HG03520 (cell line): ENCODE measurements at regions not wholly inside any gene's neighbourhood (a gene's known extent, or its start where the extent isn't known, plus 50 kb on each side); places are given as distances from the start of the nearest gene placed in this dataset.

Experiments used
- ATAC-seq: cut with Tn5 transposase; IDR thresholded peaks from one replicate; pipeline ENCODE4 v1.9.1; 2021; ENCODE audit warnings: mild to moderate bottlenecking, moderate library complexity; ENCODE audit not compliant: unreplicated experiment

DNA sequence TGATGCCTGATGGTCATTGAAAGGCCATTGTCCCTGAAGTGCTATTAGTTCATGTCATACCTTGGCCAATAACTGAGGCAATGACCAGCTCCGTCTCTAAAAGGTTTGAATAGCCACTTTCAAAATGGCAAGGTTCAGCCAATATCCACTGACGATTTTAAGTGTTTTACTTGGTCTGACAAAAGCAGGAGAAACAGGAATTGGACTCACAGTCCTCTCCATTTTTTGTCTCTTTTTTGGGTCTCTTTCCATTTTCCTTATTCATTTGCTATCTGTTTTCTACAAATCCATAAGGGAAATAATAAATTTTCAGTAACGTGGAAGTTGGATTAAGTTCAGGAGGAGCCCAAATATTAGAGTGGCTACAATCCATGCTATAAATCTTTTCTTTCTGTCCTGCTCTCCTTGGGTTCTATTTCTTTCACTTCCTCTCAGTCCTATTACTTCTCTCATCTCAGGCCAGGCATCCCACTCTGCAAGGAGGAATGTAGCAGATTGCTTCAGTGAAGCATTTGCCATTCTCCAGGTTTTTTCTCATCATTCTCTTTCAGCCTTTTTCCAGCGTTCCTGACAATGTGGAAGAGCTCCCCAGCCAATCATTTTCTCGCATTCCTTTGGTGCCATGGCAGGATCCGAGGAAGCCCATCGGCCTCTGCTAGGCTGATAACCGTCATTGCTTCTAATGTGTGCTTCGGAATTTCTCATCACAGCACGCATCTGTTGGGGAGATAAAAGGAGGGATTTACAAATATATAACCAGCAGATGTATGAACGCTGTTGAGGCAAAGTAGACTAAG, 414.5 kb downstream of the ADGRL2 start:
- ATAC-seq = no peak

DNA sequence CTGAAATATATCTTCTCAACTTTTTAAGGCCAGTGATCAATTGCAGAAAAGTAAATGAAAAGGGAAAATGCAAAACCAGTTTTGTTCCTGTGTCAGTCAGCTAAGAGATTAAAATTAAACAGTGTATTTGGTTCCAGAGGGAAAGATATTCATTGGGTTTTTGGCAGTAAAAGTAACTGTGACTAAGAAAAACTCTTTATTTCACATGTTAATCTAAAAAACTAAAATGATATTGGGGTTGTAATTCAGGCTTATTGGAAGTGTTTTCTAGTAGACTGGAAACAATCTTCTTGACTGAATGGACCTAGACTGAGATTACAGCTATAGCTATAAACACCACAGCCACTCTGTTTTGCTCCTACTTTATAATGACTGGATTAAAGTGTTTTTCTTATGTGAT, 413.9 kb downstream of the ADGRL2 start:
- ATAC-seq = no peak

DNA sequence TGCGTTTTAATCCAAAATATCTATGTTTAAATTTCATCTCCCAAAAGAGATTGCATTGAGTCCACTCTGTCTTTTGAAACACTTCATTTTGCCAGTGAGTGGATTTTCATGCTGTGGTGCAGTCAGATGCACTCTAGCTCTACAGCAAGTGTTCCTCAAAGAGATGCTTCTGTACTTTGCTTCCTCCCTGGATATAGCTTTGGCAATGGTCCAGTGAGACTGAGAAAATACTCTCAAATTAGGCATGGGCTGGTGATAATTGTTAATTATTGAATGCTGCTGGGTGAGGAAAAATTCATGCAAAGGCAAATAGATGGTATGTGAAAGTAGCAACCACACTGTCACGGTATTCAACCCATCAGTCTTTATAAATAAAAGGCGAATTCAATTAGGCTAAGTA, 396.9 kb downstream of the ADGRL2 start:
- ATAC-seq = no peak

DNA sequence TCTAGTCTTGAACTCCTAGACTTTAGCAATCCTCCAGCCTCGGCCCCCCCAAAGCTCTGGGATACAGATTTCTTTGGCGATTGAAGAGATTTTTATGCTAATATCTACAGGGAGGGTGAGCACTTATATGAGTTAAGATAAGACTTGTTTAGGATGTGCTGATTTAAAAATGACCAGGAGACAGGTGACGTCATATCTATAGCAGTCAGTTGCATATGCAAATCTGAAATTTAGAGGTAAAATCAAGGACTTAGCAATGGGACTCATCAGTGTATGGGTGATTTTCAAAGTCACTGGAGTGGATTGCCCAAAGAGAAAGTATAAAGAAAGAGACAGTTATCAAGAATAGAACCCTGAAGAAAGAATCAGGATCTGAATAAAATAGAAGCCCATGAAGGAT, 394.5 kb downstream of the ADGRL2 start:
- no peak for ATAC-seq

DNA sequence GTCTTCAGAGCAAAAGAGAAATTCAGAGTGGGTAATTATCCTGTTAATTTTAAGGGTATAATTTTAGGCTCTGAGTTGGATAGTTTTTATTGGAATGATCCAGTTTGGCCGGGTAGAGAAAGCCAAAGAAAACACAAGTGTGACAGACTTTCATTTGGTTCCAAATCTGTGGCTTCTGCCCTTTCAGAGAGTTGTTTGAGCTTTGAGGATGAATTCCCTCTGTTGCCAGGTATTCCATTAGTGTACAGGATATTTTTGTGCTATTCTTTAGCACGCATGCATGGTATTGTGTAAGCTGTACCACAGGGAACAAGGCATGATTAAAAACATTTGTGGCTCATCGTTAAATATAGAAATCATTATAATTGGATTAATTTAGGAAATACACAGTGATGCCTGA, 384.4 kb downstream of the ADGRL2 start:
- no peak for ATAC-seq

DNA sequence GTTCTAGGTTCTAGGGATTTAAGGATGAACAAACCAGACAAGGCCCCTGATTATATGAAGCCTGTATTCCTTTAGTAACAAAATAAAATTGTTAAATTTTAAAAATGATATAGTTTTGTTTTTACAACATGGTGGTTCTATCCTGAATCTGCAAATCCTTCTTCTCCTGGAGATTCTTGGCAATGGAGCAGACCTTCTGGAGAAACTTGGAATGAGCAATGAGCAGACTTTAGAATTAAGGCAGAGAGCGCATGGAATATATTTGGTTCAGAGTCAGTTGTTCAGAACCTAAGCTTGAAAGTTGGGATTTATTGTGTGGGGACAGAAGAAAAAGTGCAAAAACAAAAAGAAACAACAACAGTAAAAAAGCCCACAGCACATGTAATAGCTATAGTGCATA, 381.1 kb downstream of the ADGRL2 start:
- ATAC-seq = no peak

DNA sequence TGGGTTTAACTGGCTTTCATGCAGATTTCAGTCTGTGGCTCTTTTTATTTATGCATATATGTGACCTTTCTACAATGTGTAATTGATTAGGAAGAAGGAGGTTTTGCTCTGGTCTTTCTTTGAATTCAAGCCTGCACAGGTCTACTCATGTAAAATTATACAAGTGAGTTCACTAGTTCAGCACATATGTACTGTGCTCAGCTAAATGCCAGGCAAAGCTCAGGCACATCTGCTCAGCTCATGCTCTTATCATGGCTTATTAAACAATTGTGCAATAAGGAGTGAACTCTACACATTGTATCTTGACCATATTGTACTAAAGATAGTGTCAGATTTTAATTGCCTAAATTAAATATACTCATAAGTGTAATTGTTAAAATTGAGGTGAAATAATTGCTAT, 378.4 kb downstream of the ADGRL2 start:
- ATAC-seq = no peak

DNA sequence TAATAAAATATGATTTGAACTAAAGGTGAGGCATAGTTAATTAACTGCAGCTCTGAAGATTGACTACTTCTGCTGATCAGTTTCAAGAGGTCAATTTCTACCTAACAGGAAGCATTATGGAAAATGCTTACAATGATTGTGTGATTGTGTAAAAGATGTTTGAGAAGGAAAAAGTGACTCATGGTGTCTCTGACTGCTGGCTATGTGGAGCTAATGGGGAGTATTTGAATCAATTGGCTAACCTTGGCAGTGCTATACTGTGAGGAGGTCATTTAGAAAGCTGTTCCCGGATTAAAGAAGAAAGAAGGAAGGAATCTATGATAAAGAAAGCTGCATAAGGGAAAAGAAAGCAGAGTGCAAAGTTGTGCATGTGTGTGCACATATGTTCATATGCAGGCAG, 376.5 kb downstream of the ADGRL2 start:
- no peak for ATAC-seq

DNA sequence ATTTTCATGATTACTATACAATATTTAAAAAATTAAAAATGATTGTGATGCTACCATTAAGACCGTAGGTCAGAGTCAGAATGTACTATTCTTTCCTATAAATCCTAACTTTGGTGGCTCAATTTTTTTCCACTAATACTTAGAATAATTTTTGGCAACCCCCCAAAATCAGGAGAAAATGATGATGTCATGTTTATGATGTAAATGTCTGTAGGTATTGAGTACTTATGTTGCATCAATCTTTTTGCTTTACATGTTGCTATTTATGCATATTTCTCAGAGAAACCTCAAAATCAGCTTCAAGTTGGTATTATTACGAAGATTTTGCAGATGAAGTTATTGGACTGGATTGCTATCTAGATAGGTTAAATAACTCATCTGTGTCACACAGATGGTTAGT, 371.2 kb downstream of the ADGRL2 start:
- ATAC-seq = no peak

DNA sequence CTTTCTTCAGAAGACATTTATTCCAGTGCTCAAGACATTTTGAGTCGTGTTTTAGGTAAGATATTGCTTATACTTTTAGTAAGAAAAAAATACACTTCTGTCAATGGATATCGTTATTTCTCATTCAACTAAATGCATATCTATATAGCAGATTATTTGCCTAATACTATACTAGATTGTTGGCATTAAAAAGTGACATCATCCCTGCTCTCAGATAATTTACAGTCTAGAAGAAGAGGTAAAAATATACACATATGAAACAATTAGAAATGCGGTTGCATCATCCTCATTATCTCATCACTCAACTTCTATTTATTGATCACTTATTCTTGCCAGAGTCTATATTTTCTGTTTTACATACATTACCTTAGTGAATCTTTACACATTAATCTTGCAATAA, 367.7 kb downstream of the ADGRL2 start:
- ATAC-seq = no peak

DNA sequence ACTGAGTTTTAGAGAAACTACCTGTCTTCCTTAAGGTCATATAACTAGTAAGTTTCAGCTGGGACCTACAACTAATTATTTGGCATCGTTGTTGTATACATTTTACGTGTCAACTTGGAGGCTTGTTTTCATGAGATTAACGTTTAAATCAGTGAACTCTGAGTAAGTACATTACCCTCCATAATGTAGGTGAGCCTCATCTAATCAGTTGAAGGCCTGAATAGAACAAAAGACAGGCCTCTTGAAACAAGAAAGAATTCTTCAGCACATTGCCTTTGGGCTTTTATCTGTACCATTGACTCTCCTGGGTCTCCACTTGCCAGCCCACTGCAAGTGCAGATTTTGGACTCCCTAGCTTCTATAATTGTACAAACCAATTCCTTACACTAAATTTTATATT, 364.6 kb downstream of the ADGRL2 start:
- ATAC-seq = no peak

DNA sequence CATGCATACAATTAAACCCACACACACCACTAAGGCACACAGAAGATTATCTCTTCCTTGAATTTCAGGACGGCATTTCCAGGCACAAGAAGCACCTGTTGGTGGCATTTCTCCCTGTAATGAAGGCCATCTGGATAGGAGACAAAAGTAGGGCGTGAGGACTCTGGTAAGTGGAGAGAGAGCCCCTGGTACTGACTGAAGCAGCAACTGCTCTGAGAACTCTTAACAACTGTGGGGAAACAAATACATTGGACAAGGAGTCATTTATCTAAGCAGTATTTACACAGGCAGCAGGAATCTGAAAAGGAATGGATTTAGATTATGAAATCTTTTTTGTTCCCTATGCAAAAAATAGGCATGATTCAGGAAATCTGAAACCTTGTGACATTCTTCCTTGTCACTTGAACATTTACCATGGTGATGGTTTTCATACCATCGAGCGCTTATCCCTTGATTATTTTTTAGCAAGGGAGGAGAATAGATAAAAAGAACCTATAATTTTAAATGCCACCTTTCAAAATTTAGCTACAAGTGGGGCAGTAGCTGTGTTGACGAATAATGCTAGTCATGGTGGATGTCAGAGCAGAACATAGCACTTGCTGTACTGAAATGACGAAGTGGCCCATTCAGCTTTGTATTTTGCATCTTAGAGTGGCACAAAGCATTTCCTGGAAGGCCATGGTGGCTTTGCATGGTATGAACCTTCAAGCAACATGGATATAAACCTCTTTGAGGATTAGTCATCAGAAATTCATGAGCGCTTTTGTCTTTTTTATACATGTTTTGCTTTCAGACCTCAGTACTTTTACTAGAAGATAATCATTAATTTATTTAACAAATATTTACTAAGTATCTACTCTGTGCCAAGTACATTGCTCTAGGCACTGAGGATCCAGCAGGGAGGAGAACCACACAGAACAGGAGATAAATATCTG, 362.0 kb downstream of the ADGRL2 start:
- ATAC-seq = no peak

DNA sequence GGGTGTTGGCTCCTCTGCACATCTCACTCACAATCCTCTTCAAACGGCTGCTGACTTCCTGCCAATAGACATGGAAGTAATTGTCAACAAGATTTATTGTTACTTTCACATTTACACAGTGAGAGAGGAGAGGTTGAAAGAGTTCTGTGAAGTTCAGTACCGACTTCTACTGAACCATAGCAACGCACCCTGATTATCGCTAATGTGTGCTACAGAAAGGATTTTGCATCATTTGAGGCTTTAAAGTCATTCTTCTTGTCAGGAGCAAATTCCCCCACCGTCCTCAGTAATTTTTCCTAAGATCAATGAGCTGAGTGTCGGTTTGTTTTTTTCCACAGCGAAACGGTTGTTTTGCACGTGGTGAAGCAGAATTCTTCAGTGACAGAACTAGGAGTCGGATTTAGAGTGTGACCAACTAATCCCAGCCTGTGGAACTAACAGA, 361.0 kb downstream of the ADGRL2 start:
- ATAC-seq = no peak

DNA sequence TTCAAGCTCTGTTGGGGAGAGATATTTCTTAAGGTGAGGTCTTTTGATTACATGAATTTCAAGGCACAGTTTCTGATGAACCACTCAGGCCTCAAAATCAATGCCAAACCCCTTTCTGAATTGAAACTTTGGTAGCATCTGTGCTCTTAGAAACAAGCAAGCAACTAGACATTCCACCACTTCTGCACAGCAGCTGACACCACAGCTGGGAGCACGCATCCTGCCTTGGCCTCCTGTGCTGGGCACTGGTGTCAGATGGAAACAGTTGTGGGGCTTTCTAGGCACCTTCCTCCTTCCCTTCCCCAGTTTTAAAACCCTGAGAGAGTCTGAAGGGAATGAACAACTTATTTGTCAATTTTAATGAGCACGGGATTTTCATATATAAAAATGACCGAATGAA, 360.2 kb downstream of the ADGRL2 start:
- no peak for ATAC-seq

DNA sequence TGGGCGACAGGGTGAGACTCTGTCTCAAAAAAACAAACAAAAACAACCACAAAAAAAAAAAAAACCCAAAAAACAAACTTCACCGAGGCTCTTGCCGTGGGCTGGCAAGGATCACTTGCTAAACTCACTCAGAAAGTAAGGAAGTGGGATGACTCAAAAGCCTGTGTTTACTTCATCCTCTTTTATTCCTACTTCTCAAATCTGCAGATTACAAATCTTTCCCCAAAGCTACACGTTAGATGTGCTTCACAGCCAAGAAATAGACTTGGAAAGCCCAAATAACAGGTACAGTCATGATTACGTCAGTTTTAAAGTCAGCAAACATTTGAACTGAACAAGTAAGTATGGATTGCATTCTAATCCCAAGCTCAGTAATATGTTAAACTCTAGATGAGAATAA, 359.3 kb downstream of the ADGRL2 start:
- no peak for ATAC-seq

DNA sequence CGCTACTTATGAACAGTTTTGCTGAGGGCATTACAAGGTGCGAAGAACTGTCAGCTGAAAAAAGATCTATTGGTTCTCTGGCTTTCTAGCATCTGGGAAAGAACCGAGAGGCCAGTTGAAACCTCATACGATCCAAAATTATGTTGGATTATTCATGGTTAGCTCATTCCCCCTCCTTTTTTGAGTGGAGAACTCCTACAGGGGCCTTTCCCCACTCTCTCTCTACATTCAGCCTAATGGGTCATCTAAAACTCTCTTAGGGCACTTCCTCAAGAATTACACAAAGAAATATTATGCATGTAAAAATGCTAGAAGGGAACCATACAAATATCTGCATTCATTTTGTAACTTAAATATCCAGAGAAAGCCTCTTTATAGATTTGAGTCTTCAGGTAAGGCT, 358.2 kb downstream of the ADGRL2 start:
- no peak for ATAC-seq

DNA sequence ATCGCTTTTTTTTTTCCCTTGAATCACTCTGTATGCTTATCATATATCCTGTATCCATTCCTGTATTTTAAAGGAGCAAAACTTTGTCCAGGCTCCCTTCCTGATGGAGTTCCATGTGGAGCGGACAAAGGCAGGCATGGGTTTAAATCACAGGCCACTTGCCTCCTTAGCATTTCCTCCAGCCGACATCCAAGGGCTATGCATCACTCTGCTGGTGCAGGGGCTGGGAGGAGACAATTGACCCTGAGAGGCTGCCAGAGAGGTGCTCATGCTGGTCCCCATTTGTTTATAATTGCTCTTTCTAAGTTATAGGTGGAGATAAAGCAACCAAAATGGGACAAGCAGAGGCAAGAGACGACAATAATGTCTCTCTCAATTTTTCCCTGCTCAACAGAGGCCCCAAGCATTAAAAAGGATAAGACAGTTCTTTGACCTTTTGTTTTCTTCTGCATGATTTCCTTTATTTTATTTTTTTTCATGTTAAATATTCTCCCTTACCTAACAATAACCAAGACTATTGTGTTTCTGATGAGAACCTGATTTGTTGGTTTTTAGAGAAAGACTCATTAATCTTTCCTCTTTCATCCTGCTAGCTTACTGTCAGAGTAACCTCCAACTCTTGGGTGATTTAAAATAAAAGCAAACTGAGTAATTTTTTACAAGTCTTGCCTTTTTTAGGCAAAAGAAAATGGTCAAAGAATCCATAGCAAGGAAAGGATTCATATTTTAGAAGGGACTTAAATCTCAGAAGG, 353.7 kb downstream of the ADGRL2 start:
- no peak for ATAC-seq

DNA sequence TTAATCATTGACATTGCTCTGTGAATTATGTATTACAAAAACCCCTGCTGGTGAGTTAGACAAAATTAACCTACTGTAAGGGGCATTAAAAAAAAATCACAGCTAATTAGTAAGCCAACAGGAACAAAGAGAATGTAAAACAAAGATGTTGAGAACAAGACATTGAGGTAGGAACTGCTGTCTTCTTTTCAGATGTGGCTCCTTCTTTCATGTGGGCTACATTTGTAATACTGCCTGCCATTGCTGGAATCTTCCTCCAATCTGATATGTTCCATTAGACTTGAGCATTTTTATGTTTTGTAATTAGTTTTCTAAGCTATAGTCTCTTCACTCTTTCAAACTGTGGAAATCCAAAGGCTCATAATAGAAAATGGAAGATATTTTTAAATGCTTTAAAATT, 353.0 kb downstream of the ADGRL2 start:
- no peak for ATAC-seq

DNA sequence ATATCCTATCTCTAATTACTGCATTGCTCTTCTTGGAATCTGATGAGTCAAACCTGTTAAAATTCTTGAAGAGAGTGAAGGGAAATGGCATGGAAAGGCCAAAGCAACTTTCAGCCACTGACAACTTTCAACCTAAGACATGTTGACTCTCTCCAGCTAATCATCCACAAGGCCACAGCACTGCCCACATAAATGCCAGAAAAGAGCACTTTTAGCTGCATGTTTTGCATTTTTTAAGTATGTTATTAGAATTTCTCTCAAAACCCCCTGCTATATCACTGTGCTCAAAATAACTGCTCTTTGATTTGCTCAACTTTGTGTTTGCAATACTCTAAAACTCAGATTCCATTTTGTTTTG, 352.5 kb downstream of the ADGRL2 start:
- peak; percentile 46 for ATAC-seq

DNA sequence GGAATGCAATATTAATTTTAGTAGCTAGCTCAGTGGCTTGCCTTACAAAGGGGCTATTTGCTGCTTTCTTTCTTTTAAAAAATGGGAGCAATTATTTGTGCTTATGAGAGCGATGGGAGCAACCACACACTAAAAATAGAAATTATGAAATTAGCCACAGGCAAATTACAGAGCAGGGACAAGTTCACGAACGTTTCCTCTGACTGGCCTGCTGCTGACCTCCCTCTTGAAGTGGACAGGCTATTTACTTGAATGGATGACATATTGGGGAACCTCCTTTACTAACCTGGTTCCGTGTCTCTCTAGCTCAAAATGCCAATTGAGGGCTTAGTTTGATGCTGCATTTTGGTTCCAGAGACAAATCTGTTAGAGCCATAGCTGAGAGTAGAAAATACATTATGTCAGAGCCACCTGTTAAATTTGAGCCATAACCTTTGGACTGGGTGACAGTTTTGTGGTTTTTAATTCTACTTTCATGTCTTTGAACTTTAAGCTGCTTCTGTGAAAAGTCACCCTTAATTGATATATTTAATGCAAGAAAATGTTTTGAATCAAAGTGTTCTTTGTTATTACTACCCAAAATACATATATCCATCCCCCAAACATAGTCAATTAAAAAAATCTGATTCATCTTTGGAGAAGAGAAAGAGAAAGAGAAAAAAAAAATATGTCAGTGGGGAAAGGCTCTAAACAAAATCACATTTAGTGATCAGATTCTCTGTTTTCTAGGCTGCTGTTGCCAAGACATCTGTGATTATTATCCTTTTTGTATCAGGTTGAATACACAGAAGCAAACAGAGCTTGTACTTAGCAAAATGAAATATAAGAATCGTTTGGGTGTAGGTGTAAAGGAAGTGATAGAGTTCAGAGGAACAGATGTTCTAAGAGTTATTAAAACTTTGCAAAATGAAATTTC, 351.9 kb downstream of the ADGRL2 start:
- peak; percentile 67 for ATAC-seq
